Epidermal melanocyte (primary cell): ENCODE measurements at regions not wholly inside any gene's neighbourhood (a gene's known extent, or its start where the extent isn't known, plus 50 kb on each side); places are given as distances from the start of the nearest gene placed in this dataset.
"Not testable (repeated sequence)": the region's sequence is repeated elsewhere in the genome, so short reads cannot be mapped to it uniquely, and the experiment has no call there.

Experiments
- DNase-seq: peaks from one replicate; pipeline ENCODE4 v3.0.0; 2011; ENCODE audit warnings: low spot score; ENCODE audit not compliant: insufficient read length

DNA sequence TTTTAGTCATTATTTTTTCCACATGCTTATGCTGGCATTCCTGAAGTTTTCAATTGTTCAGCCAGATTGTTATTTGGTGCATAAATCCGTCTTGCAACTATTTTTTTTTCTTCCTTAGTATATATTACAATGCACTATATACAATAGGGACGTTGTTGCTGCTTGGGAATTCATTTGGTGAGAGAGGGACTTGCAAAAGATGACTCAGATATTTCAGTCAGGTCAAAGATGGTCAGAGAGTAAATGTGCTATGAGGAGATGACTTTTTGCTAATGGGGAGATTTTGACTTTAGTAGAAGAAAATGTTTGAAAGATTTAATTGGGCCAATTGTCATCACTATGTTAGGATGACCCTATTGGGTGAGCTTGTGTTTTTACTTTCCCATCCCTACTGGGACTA lies 348.4 kb upstream of the MTPN start:
- DNase-seq = no peak

DNA sequence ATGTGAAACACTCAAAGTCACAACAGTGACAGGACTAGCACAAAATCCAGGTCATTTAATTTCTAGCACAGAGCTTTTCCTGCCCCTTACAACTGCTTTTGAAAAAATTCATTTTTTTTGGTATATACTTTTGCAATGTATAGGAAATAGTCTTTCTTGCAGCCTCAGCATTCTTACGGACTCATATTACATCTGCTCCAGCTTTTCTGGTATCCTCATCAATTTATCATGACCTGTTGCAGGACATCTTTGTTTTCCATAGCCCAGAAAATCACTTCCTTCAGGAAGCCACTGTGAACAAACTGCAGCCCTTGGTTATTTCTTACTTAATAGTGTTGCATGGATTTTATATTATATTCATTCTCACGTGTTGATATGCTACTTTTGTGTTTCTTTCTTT lies 347.9 kb upstream of the MTPN start:
- no peak for DNase-seq

DNA sequence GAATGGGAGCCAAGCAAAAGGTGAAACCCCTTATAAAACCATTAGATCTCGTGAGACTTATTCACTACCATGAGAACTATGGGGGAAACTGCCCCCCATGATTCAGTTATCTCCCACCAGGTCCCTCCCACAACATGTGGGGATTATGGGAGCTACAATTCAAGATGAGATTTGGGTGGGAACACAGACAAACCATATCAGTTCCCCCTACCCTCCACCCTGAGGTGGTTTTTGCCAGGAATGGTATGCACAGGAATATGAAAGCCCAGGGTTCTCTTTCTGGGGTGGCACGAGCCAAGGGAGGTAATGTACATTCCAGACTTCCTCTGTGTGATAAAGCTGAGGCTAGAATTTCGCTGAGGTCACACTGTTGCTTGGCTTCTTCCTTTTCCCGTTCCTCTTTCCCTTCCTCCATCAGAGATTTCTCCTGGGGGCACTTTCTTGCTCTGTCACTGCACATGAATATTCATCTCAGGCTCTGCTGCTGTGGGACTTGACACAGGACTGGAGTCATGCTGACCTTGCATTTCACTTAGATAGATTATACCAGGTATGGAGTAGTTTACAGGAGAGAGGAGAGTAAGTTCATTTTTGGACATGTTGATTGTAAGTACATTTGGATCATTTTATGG lies 347.0 kb upstream of the MTPN start:
- DNase-seq = no peak

DNA sequence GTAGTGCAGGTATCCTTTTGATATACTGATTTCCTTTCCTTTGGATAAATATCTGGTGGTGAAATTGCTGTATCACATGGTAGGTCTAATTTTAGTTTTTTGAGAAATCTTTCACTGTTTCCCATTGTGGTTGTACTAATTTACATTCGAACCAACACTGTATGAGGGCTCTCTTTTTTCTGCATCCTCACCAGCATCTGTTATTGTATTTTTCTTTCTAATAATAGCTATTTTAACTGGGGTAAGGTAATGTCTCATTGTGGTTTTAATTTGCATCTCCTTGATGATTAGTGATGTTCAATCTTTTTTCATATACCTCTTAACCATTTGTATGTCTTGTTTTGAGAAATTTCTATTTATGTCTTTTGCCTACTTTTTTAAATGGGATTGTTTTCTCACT lies 335.4 kb upstream of the MTPN start:
- no peak for DNase-seq

DNA sequence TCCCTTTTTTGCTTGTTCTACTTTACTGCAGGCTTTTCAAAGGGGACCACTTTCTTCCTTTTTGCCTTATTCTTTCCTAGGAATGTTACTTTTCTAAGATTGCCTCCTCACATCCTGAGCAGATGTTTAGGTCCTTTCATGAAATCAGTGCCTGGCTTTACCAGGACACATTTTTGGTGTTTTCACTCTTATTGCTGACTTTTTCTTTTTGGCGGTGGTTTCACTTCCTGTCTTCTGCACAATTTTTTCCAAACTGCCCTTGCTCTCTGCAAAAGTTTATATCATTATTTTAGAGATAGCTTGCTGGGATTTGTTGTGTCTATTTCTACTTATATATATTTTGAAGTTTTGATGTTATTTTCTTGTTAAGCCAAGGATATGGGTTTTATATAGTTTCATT lies 332.2 kb upstream of the MTPN start:
- no peak for DNase-seq

DNA sequence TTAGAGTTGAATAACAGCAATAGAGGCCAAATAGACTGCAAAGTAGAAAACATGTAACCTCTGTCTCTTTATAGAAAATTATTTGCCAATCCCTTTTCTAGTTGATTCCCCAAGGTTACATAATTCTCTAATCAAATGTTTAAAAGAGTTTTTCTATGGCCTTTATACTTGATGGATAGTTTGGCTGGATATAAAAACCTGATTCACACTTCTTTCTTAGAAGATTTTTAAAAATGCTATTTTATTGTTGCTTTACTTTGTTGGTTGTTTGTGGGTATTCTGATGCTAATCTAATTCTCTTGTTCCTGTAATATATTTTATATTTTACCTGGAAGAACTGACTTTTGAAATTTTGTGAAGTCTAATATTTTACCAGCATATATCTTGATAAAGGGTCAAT lies 331.1 kb upstream of the MTPN start:
- DNase-seq = no peak

DNA sequence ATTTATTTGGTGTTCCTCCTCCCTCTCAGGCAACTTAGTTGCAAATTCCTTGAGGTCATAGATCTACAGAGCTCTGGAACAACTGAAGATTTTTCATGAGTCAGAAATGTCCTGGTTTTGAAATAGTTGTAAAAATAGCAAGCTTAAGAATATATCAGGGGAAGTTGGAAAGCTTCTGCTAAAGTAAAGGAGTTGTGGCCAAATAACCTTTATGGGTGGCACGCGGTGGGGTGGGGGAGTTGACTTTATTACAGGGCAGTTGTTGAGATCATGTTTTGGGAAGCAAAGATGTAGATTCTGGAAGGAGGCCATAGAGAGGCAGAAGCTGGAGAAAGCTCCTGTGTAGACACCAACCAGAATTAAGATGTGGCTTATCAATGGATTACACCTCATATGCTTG lies 326.0 kb upstream of the MTPN start:
- DNase-seq = no peak

DNA sequence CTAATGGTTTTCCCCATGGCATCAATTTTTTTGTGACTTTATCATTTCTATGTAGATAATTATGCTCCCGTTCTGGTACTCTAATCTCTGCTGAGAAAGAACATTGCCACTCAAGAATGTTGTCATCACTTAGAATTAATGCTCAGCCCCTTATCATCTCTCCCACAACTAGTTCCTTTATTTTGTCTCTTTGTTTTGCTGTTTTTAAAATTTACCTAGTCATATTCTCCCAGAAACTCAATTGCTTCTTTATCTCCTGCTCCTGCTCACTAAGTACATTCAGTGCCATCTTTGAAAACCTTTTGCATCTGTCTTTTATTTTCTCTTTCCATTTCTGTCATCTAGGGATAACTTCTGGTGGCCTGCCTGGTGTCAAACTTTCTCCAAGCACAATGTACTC lies 324.9 kb upstream of the MTPN start:
- no peak for DNase-seq

DNA sequence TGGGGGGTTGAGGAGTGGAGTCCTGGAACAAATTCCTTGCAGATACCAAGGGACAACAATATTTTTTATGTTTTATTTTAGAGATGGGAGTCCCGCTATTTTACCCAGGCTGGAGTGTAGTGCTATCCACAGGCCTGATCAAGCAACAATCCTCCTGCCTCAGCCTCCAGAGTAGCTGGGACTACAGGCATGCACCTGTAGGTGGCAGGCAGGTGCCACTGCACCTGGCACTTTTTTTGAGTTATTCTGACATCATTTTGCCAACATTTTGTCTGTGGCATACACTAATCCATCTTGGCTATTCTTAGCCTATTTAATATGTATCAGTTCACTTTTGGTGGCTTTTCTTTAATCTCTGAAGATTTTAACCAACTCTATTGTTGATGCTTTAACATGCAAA lies 317.8 kb upstream of the MTPN start:
- no peak for DNase-seq

DNA sequence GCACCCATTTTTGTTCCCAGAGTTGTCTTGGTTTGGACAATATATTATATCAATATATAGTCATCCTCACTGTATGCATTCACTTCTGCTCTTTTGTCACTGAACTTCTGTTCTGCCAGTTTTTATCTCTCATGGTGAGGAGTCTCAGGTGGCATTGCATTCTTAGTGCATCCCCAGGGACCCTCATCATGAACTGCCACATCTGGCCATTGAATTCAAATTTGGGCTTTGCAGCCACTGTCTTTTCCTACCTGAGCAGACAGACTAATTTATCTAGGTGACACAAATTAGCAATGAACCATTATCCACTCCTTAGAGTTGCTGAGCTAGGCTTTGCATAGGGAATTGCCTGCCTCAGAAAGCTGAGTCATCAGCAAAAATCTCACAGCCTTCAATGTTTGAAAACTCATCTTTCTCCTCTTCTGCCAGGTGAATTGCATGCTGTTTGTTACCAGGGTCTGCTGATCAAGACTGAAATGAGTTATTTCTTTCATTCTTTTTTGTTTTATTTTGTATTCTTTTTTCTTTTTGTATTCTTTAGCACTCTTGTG lies 316.8 kb upstream of the MTPN start:
- no peak for DNase-seq

DNA sequence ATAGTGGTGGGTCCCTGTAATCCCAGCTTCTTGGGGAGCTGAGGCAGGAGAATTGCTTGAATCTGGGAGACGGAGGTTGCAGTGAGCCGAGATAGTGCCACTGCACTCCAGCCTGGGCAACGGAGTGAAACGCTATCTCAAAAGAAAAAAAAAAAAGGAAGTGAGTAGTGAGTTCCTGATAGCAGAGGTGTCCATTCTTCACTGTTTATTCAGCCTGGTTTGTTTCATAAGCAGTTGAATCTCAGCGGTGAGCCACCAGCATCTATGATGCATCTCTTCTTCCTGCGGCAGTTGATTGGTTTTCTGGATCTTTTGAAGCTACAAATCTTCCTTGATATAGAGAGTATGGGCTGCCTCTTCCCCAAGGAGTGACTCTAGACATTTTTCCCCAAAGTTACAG lies 316.1 kb upstream of the MTPN start:
- no peak for DNase-seq

DNA sequence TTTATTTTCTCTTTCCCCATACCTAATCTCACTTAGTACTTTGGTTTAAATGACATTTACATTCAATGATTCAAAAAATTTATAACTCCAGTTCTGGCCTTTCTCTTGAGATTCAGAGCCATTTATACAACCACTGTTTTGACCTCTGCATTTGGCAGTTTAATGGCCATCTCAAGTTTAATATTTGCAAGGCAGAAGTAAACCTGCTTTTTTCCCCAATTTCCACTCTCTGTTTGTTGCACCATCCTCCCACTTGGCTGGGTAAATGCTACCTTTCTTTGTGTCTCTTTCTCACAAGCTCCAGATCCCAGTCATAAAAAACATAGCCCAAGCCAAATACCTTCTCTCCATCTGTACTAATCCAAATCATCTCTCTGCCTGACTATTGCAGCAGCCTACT lies 315.2 kb upstream of the MTPN start:
- no peak for DNase-seq

DNA sequence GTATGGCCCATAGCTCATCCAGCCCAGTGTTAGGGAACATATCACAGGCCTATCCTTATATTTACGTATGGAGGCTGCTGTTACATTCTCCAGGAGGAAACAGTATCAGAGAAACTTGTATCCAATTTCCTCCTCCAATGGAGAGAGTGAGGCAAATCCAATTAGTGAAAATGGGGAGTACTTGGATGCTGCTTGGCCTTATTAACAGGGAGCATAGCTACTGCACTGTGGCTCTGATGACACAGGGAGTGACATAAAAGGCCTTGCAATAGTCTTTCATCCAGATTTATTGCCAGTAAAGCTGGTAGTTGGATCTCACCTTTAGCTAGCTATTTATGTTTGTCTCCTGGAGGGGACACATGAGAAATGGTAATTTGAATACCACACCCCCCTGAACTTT lies 313.2 kb upstream of the MTPN start:
- DNase-seq = no peak

DNA sequence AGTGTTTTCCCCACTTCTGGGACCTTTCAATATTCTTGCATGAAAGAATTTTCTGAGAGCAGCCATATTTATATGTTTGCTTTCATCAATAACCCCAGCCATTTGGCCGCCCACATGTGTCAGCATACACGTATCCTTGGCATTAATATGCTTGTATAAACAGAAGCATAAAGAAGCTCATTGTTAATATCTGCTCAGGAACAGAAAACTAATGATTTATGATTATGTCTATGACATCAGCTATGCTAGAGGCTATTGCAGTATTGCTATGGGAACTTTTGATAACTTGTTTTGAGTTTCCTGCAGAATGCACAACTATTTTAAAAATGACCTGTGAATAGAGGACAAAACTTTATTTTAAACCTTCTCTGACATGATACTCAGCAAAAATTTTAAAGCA lies 300.9 kb upstream of the MTPN start:
- DNase-seq = no peak

DNA sequence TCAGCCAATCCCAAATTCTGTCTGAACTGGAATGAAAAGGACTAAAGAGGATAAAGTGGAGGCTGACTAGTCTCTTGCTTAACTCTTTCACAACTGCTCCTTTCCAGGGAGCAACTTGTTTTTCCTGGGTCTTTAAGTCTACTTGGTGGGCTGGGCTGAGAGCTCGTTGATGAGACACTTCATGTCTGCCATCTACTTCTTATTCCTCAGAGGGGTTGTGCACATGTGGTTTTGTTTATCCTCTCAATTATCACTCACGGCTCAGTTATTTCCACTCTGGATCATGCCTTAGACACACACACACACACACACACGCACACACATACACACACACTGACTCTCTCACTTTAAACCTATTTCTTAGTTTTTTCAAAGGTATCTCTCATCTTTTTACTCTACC lies 298.6 kb upstream of the MTPN start:
- no peak for DNase-seq

DNA sequence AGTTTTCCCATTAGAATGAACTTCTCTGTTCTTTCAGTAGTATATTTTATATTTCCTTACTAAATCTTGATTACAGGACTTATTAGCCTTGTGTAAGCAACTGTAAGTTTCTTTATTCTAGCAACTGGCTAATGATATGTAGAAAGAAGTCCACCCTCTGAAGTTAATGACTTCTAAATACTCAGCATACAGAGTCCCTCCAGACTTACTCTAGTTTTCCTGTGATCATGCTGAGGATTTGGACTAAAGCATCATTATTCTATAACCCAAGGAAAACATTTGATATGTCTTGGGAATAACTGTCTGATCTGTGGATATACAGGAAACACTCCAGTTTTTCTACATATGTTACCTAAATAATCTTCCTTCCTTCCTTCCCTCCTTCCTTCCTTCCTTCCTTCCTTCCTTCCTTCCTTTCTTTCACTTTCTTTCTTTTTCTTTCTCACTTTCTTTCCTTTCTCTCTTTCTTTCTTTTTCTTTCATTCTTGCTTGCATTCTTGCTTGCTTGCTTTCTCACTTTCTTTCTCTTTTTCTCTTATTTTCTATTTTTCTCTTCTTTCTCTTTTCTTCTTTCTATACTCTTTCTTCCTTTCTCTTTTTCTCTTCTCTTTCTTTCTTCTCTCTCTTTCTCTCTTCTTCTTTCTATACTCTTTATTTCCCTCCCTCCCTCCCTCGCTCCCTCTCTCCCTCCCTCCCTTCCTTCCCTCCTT lies 297.6 kb upstream of the MTPN start:
- DNase-seq = no peak

DNA sequence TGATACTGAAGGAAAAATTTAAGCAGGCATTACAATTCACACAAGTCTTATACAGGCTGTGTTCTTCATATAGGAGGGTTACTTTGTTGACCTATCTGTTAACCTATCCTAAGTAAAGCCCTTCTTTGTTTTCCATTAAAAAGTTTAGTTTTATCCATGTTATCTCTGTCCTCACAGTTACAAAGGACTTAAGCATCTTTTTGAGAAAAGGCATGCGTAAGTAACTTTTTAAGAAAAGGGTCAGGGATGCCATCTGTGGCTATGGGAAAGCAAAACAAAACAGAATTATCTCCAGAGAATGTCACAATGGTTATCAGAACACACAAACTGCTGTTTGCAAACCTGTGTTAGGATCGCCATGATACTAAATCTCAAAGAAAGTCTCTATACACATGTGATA lies 295.8 kb upstream of the MTPN start:
- DNase-seq = no peak

DNA sequence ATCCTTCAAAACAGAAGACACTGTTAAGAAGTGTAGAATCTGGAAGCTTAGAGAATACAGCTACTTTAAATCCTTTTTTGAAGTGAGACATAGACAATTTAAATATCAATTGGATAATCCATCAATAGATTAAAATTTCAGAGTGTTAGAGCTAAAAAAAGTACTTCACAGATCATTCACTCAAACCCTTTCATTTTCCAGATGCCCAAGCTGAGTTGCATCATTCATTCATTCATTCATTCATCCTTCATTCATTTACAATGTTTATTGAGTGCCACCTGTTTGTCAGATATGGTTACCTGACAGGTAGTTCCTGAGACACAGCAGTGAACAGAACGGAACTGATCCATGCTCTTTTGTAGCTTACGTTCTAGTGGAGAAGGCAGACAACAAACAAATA lies 290.7 kb upstream of the MTPN start:
- DNase-seq = no peak

DNA sequence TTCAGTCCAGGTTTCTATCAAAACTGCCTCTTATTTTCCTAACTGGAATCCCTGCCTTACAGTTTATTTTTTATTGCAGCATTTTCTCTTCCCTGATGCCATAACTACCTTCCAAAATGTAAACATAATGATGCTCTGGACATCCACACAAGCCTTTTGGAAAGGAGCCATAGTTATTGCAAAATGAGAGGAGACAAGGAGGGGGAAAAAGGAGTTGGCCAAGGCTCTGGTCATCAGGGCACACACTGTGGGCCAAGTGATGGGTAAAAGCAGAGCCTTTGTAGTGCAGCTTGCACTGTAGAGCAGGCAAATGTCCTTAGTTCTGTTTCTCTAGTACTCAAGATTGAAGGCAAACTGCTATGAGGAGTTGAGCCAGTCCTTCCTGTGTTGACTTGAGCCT lies 289.3 kb upstream of the MTPN start:
- no peak for DNase-seq

DNA sequence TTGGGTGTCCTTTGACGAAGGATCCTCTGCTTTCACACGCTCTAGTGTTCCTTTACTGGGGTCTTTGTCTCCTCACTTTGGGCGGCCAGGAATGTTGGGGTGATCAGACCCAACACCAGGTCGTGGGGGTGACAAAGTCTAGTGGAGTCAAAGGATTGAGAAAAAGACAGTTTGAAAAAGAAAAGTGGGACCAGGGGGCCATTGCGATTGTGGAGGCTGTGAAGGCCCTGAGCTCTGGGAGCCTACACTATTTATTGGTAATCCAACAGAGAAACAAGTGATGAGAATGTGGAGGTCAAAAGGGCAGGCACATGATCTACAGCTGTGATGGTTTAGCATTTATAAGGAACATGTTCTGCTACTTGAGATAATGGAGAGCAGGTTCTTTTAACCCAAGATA lies 287.1 kb upstream of the MTPN start:
- DNase-seq = not testable (repeated sequence)

DNA sequence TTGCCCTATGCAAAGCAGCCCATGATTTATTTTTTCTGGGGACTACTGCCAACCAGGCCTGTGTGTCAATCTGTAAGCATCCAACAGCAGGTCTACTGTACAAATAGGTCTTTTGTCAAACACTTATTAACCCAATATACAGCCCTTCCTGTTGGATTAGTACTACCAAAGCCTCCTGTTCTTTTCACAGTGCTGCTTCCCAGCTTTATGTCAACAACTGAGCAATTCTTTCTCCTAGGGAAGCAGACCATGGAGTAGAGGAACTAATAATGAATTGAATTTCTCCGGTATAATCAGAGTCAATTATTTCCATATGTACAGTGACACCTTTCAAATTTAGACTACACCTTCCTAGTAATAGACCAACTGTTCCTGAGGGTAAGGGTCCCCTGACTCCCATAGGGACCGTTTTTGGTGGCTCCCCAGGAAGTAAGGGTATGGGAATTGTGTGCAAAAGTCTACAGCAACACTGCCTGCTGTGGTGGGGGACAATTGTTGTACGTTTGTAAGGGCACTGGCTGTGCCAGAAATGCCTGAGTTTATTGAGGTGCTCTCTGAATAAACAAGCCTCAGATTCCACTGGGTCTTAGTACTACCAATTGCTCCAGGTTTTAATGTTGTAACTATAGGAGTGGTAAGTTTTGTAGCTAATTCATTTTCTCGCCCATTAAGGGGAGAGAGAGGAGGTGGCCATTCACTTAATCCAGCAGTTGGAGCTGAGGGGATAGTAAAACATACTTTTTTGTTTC lies 286.1 kb upstream of the MTPN start:
- DNase-seq = not testable (repeated sequence)

DNA sequence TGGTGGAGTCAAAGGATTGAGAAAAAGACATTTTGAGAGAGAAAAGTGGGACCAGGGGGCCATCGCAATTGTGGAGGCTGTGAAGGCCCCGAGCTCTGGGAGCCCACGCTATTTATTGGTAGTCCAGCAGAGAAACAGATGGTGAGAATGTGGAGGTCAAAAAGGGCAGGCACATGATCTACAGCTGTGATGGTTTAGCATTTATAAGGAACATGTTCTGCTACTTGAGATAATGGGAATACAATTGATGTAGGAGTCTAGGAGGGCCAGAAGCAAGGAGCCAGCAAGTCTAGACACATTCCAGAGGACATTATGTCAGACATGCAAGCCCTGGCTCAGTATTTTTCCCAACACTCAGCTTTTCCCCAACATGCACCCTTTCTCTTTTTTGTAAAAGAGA lies 283.4 kb upstream of the MTPN start:
- DNase-seq = not testable (repeated sequence)

DNA sequence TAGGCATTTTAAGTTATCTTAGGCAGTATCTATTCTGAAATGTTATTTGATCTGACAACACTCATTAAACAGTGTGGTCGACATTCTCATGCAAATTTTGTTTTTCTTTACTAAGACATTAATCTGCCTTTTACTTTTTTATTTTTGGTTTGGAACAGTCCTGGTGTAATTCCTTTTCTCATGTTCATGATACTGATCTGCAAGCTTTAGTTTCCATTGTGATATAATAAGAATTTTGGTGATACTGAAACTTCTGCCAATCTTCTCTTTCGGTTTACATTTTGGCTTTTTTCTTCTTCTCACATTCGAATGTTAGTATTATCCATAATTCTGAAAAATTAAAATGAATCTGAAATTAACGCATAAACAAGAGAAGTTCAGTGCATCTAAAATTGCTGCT lies 281.9 kb upstream of the MTPN start:
- no peak for DNase-seq
